ENCODE measurements at regions not wholly inside any gene's neighbourhood (a gene's known extent, or its start where the extent isn't known, plus 50 kb on each side); places are given as distances from the start of the nearest gene placed in this dataset.

- peak; percentile 39 to 61 for DNase-seq (ENCODE audit: low read depth in 2 of 2)
- no peak for TF ChIP-seq CTCF (IDR thresholded peaks at IDR 0.05; ENCODE audit: low read depth, low read length)
- H3K4me3 ChIP-seq (replicated peaks in 1 of 2; ENCODE audit: low read depth in 2 of 2, low read length in 2 of 2): no peak overlapping the region
These were observed 199.1 kb downstream of the SPATA18 start for GRCh38 chr4:52250154-52250553.

- H3K4me3 ChIP-seq (replicated peaks in 1 of 2; ENCODE audit: low read depth in 2 of 2, low read length in 2 of 2): no peak overlapping the region
- TF ChIP-seq CTCF (IDR thresholded peaks at IDR 0.05; ENCODE audit: low read depth, low read length): no peak
- no peak for DNase-seq (ENCODE audit: low read depth in 2 of 2)
These were observed 200.8 kb downstream of the SPATA18 start for GRCh38 chr4:52251864-52252263.

GRCh38 chr4:52253025-52253424 is 201.9 kb downstream of the SPATA18 start:
- no peak for TF ChIP-seq CTCF (IDR thresholded peaks at IDR 0.05; ENCODE audit: low read depth, low read length)
- no peak overlapping the region for H3K4me3 ChIP-seq (replicated peaks in 1 of 2; ENCODE audit: low read depth in 2 of 2, low read length in 2 of 2)
- no peak for DNase-seq (ENCODE audit: low read depth in 2 of 2)

- H3K4me3 ChIP-seq (replicated peaks in 1 of 2; ENCODE audit: low read depth in 2 of 2, low read length in 2 of 2): no peak overlapping the region
- no peak for DNase-seq (ENCODE audit: low read depth in 2 of 2)
- TF ChIP-seq CTCF (IDR thresholded peaks at IDR 0.05; ENCODE audit: low read depth, low read length): no peak
These were observed 205.4 kb downstream of the SPATA18 start for GRCh38 chr4:52256522-52256921.

- no peak overlapping the region for H3K4me3 ChIP-seq (replicated peaks in 1 of 2; ENCODE audit: low read depth in 2 of 2, low read length in 2 of 2)
- DNase-seq (ENCODE audit: low read depth in 2 of 2): no peak
- TF ChIP-seq CTCF (IDR thresholded peaks at IDR 0.05; ENCODE audit: low read depth, low read length): no peak
These were observed 208.9 kb downstream of the SPATA18 start for GRCh38 chr4:52259978-52260377.

- DNase-seq (ENCODE audit: low read depth in 2 of 2): no peak
- no peak for TF ChIP-seq CTCF (IDR thresholded peaks at IDR 0.05; ENCODE audit: low read depth, low read length)
- no peak overlapping the region for H3K4me3 ChIP-seq (replicated peaks in 1 of 2; ENCODE audit: low read depth in 2 of 2, low read length in 2 of 2)
These were observed 209.6 kb downstream of the SPATA18 start for GRCh38 chr4:52260514-52261210.

GRCh38 chr4:52263607-52264006 is 212.5 kb downstream of the SPATA18 start:
- H3K4me3 ChIP-seq (replicated peaks in 1 of 2; ENCODE audit: low read depth in 2 of 2, low read length in 2 of 2): no peak overlapping the region
- TF ChIP-seq CTCF (IDR thresholded peaks at IDR 0.05; ENCODE audit: low read depth, low read length): no peak
- DNase-seq (ENCODE audit: low read depth in 2 of 2): no peak
